GM12892 (cell line): ENCODE measurements at regions not wholly inside any gene's neighbourhood (a gene's known extent, or its start where the extent isn't known, plus 50 kb on each side); places are given as distances from the start of the nearest gene placed in this dataset.

Experiments
- POLR2A ChIP-seq: IDR thresholded peaks from 2 replicates; pipeline ENCODE4 v1.6.1; 2011; ENCODE audit warnings: low read depth, low read length, control low read depth
- POLR2AphosphoS5 ChIP-seq: IDR thresholded peaks from 2 replicates; pipeline ENCODE4 v1.6.1; 2011; ENCODE audit warnings: low read depth, low read length, control low read depth
- TAF1 ChIP-seq: IDR thresholded peaks from 2 replicates; pipeline ENCODE4 v1.6.1; 2011; ENCODE audit warnings: low read depth, mild to moderate bottlenecking, control low read depth, low read length, borderline replicate concordance

GRCh38 chr5:82850393-82850792 lies 226.8 kb downstream of the TMEM167A start:
- TF ChIP-seq POLR2AphosphoS5 = no peak
- TF ChIP-seq POLR2A = no peak
- no peak for TF ChIP-seq TAF1
